GM19240 (cell line): ENCODE measurements at regions not wholly inside any gene's neighbourhood (a gene's known extent, or its start where the extent isn't known, plus 50 kb on each side); places are given as distances from the start of the nearest gene placed in this dataset.

Experiments
- DNase-seq: peaks from one replicate; pipeline ENCODE4 v3.0.0; 2011; ENCODE audit warnings: low spot score; ENCODE audit not compliant: insufficient read length

DNA sequence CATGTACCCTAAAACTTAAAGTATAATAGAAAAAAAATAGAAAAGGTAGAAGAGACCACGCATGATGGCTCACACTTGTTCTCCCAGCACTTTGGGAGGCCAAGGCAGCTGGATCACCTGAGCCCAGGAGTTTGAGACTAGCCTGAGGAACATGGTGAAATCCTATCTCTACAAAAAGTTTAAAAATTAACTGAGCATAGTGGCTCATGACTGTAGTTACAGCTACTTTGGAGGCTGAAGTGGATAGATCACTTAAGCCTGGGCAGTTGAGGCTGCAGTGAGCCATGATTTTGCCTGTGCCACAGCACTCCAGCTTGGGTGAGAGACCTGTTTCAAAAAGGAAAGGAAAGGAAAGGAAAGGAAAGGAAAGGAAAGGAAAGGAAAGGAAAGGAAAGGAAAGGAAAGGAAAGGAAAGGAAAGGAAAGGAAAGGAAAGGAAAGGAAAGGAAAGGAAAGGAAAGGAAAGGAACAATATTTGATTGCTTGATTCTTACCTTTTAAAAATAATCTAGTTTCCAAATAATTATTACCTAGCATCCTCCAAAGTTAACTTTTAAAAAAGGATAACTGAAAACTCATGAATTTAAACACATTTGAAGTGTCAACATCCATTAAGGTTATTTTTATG, 99.9 kb upstream of the PAX6 start:
- no peak for DNase-seq

GRCh38 chr11:31903225-31904074, 92.3 kb upstream of the PAX6 start:
- DNase-seq, result no peak

GRCh38 chr11:31902706-31903105, 91.6 kb upstream of the PAX6 start:
- DNase-seq, result no peak

GRCh38 chr11:31895926-31896325, 84.8 kb upstream of the PAX6 start:
- DNase-seq, result no peak

GRCh38 chr11:31887180-31887579, 76.1 kb upstream of the PAX6 start:
- DNase-seq, result no peak

DNA sequence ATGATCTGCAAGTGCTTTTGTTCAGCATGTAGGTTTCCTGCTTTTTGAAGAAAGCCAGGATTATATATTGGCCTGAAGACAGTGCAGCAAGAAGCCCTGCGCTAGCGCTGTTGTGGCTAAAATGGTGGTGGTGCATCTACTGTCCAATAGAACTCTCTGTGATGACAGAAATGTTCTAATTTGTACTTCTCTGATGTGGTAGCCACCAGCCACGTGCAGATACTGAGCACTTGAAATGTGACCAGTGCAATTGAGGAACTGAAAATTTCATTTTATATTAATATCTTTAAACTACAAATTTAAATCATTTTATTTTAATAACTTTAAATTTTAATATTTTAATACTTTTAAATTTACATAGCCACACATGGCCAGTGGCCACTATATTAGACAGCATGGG, 73.0 kb upstream of the PAX6 start:
- DNase-seq, result no peak

DNA sequence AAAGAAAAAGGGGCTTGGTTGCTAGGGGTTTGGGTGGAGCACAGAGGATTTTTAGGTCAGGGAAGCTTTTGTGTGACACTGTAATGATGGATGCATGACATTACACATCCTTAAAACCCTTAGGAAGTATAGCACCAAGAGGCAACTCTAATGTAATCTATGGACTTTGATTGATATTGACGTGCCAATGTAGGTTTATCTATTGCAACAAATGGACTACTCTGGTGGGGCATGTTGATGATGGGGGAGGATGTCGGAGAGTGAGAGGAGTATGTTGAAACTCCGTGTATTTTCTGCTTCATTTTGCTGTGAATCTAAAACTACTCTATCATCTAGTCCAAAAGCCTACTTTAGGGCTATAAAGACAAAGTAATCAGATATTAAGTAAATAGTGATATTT, 72.3 kb upstream of the PAX6 start:
- no peak for DNase-seq

GRCh38 chr11:31882951-31883392, 71.8 kb upstream of the PAX6 start:
- no peak for DNase-seq

GRCh38 chr11:31881825-31882224, 70.7 kb upstream of the PAX6 start:
- no peak for DNase-seq

DNA sequence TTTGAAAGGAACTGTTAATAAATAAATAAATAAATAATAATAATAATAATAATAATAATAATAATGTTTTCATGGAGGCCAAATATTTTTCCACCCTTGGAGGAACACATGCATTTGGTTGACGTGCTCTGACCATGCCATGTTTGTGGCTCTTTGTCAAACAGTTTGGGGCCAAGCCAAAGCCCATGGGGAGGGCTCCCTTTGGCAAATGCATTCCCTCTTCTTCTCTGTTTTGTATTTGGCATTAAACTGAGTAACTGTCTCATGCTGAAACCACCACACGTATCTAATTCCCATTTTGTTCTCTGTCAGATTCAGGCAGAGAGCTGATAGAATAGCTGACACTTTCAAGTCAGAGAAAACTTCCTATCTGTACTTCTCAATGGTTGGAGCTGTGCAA, 68.6 kb upstream of the PAX6 start:
- no peak for DNase-seq

DNA sequence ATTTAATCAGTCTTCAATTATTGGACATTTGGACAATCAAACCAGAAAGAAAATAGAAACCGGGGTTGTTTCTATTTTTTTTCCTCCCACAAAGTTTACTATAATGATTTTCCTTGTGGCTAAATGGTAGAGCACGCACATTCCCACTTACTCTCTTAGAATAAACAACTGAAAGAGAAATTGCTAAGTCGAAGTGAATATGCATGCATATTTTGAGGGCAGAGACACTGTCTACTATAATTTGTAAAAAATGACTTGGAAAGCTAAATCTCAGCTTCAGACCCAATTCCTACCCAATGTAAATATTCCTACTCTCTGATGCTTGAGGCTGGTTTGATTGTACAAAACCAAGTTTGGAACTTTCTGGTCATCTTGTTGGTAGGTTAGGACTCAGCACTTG, 66.7 kb upstream of the PAX6 start:
- DNase-seq, result no peak

- no peak for DNase-seq
These were observed 66.0 kb upstream of the PAX6 start for GRCh38 chr11:31877083-31877482.

DNA sequence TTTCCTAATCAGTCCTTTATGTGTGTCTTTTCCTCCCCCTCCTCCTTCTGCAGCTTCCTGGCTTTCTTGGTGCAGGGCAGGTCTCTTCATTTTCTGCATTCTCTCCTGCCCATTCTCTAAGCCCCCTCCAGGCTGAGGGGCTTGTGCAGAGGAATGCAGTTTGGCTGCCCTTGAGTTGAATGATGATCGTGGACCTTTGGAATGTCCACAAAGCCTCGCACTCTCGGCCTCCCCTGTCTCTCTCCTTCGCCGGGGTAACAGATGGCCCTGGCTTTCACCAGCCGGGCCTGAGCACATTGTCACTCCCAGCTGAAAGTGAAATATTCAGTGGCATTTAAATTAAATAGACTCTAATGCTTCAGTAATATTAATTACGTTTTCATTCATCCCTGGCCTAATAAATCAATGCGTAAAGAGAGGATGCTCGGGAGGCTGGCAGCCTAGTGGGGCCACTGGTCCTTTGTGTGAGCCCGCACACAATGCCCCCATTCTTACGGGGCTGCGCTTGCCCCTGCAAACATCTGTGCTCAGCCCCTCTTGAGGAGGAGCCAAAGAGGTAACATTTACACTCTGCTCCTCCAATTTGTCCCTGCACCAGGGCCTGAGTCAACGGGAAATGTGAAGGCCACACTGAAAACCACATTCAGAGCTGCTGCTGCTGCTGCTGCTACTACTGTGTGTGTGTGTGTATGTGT, 64.9 kb upstream of the PAX6 start:
- no peak for DNase-seq

- DNase-seq, result no peak
These were observed 63.6 kb upstream of the PAX6 start for GRCh38 chr11:31874631-31875191.

DNA sequence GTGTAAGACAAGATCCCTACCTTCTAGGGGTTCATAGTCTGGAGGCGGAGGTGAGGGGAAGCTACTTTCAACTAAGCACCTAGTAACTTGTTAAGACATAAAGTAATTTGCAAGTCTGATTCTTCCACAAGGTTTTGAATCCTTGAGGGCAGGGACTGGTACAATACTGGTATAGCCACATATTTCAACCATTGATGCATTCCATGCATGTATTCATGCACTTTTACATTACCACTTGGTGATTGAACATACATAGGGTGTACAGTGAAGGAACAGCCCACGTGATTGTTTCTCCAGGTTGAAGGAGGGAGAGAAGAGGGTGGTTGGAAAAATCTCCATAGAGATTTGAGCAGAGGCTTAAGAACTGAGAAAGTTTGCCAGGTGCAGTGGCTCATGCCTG, 62.0 kb upstream of the PAX6 start:
- DNase-seq, result no peak

DNA sequence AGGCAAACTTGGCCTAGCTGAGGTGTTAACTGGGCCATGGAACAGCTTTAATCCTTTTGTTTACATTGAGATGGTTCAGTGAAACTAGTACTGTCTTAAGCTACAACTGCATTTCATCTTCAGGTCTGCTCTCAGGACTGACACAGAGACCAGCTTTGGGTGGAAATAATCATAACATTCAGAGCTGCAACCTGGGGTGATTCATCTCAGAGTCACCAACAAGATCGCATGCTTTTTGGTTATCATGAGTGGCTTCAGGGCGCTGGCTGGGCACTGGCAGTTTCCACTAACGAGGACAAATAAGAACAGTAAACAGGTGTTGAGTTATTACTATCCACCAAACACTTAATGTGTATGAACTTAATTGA, 60.9 kb upstream of the PAX6 start:
- DNase-seq, result no peak

GRCh38 chr11:31871310-31872075, 60.4 kb upstream of the PAX6 start:
- no peak for DNase-seq

GRCh38 chr11:31870609-31871309, 59.6 kb upstream of the PAX6 start:
- DNase-seq, result peak; percentile 18

- DNase-seq, result no peak
These were observed 58.9 kb upstream of the PAX6 start for GRCh38 chr11:31869986-31870385.

GRCh38 chr11:31865606-31866300, 54.6 kb upstream of the PAX6 start:
- no peak for DNase-seq
